ENCODE measurements at regions not wholly inside any gene's neighbourhood (a gene's known extent, or its start where the extent isn't known, plus 50 kb on each side); places are given as distances from the start of the nearest gene placed in this dataset.

GRCh38 chr5:67976891-67977601, 238.5 kb upstream of the PIK3R1 start:
- TF ChIP-seq SRF (IDR thresholded peaks at IDR 0.05; ENCODE audit: low read depth) (no peak), CTCF (IDR thresholded peaks at IDR 0.05 in 2 of 3, conservative IDR thresholded peaks at IDR 0.05 in 1 of 3; ENCODE audit: borderline replicate concordance in 1 of 3, insufficient read depth in 1 of 3, low read depth in 2 of 3, low read length in 2 of 3) (no peak), YY1 (IDR thresholded peaks at IDR 0.05; ENCODE audit: extremely low read depth, insufficient replicate concordance, low read depth, low read length) (no peak), POLR2A (IDR thresholded peaks at IDR 0.05; ENCODE audit: borderline replicate concordance, extremely low read depth, insufficient read depth, insufficient read length) (no peak), JUND (IDR thresholded peaks at IDR 0.05) (no peak), POLR2AphosphoS5 (IDR thresholded peaks at IDR 0.05; ENCODE audit: low read depth, low read length) (no peak), EZH2 (IDR thresholded peaks at IDR 0.05) (no peak)
- TF ChIP-seq, protein P1, sequence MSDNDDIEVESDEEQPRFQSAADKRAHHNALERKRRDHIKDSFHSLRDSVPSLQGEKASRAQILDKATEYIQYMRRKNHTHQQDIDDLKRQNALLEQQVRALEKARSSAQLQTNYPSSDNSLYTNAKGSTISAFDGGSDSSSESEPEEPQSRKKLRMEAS (IDR thresholded peaks at IDR 0.05) = no peak
